Immature natural killer cell (primary cell): ENCODE measurements at regions not wholly inside any gene's neighbourhood (a gene's known extent, or its start where the extent isn't known, plus 50 kb on each side); places are given as distances from the start of the nearest gene placed in this dataset.

Source experiments
- DNase-seq, 3 donors: peaks; one replicate each; pipeline ENCODE4 v3.0.0; 2022; ENCODE audit warnings: mixed read lengths in 1 of 3
- H3K27ac Mint-ChIP-seq, 6 donors: one replicate each; pipeline ENCODE4 v1.8.0; 2020; ENCODE audit warnings: mixed read lengths in 6 of 6, mild to moderate bottlenecking in 5 of 6, inconsistent platforms in 4 of 6, moderate library complexity in 3 of 6
- H3K27me3 Mint-ChIP-seq, 3 donors: one replicate each; pipeline ENCODE4 v1.8.0; 2020 to 2021; ENCODE audit warnings: low read depth in 3 of 3, mild to moderate bottlenecking in 3 of 3, mixed read lengths in 3 of 3, moderate library complexity in 3 of 3, inconsistent platforms in 1 of 3
- H3K36me3 Mint-ChIP-seq, 3 donors: one replicate each; pipeline ENCODE4 v1.8.0; 2020; ENCODE audit warnings: mixed read lengths in 3 of 3, inconsistent platforms in 2 of 3, mild to moderate bottlenecking in 2 of 3
- H3K4me1 Mint-ChIP-seq, 2 donors: one replicate each; pipeline ENCODE4 v1.8.0; 2020; ENCODE audit warnings: inconsistent platforms in 2 of 2, mild to moderate bottlenecking in 2 of 2, mixed read lengths in 2 of 2, moderate library complexity in 1 of 2
- H3K4me3 Mint-ChIP-seq, 5 donors: one replicate each; pipeline ENCODE4 v1.8.0; 2020; ENCODE audit warnings: mild to moderate bottlenecking in 5 of 5, mixed read lengths in 5 of 5, inconsistent platforms in 3 of 5, moderate library complexity in 3 of 5
- H3K9me3 Mint-ChIP-seq, 6 donors: one replicate each; pipeline ENCODE4 v1.8.0; 2020; ENCODE audit warnings: mild to moderate bottlenecking in 6 of 6, mixed read lengths in 6 of 6, inconsistent platforms in 4 of 6, moderate library complexity in 3 of 6

- H3K4me1 Mint-ChIP-seq: no peaks in the 10 kb centered on the region
- no peak overlapping the region for H3K4me3 Mint-ChIP-seq
- no peaks in the 10 kb centered on the region for H3K9me3 Mint-ChIP-seq
- no peak for DNase-seq
- peaks cover 3 to 4% (median 4%) of the 10 kb centered on the region in 3 donors for H3K27me3 Mint-ChIP-seq
- H3K36me3 Mint-ChIP-seq: no peaks in the 10 kb centered on the region
- no peak overlapping the region for H3K27ac Mint-ChIP-seq
Measured at GRCh38 chr12:125353871-125354270, 288.6 kb downstream of the AACS start.

- Mint-ChIP-seq H3K27ac (no peak overlapping the region), H3K4me1 (no peaks in the 10 kb centered on the region), H3K36me3 (no peaks in the 10 kb centered on the region), H3K27me3 (peaks cover 0 to 4% (median 0%) of the 10 kb centered on the region in 3 donors), H3K9me3 (no peaks in the 10 kb centered on the region), H3K4me3 (no peak overlapping the region)
- DNase-seq: no peak
Measured at GRCh38 chr12:125355614-125356013, 290.4 kb downstream of the AACS start.

DNA sequence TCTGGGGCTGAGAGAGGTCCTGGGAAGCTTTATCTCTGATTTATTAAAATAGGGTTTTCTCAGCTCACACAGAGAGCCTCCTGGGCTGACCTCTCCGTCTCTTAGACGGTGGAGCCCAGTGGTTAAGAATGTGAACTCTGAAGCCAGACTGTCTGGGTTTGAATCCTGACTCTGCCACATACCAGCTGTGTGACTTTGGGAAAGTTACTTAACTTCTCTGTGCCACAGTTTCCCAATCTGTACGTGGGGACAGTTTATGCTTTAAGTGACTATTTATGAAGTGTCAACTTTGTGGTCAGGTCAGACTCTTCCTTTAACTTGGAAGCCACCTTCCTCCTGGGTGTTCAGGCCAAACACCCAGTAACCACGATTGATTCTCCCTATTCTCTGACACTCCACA is 290.9 kb downstream of the AACS start:
- Mint-ChIP-seq H3K27ac (no peak overlapping the region), H3K27me3 (peaks cover 0 to 4% (median 0%) of the 10 kb centered on the region in 3 donors), H3K4me3 (no peak overlapping the region), H3K9me3 (no peaks in the 10 kb centered on the region), H3K36me3 (no peaks in the 10 kb centered on the region), H3K4me1 (no peaks in the 10 kb centered on the region)
- no peak for DNase-seq

DNA sequence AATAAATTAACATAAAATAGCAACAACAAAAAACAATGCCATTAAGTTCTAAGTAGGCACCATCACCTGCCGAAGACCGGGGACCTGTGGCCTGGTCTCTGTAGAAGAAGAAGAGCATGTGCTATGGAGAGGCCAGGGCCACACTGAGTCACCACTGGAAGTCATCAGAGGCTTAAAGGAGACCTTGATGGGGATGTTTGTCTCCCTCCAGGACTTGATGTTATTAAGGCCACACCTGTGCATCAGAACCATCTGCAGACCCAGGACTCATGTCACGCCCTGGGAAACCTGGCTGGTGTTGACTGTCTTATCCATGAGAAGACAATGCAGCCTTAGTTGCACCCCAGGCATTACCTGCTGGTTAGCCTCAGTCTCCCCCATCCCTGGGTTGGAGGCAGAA is 292.3 kb downstream of the AACS start:
- Mint-ChIP-seq H3K27me3 (peaks cover 0 to 6% (median 3%) of the 10 kb centered on the region in 3 donors), H3K9me3 (no peaks in the 10 kb centered on the region), H3K36me3 (no peaks in the 10 kb centered on the region), H3K27ac (no peak overlapping the region), H3K4me1 (no peaks in the 10 kb centered on the region), H3K4me3 (no peak overlapping the region)
- DNase-seq: no peak

GRCh38 chr12:125360540-125360939 is 295.3 kb downstream of the AACS start:
- Mint-ChIP-seq H3K4me3 (no peak overlapping the region), H3K27me3 (peaks cover 2 to 3% (median 3%) of the 10 kb centered on the region in 3 donors), H3K36me3 (no peaks in the 10 kb centered on the region), H3K27ac (no peak overlapping the region), H3K9me3 (no peaks in the 10 kb centered on the region), H3K4me1 (no peaks in the 10 kb centered on the region)
- no peak for DNase-seq

GRCh38 chr12:125371033-125371432 is 305.8 kb downstream of the AACS start:
- DNase-seq: no peak
- Mint-ChIP-seq H3K27me3 (peaks cover 2 to 18% (median 6%) of the 10 kb centered on the region in 3 donors), H3K9me3 (no peaks in the 10 kb centered on the region), H3K27ac (no peak overlapping the region), H3K4me3 (no peak overlapping the region), H3K36me3 (no peaks in the 10 kb centered on the region), H3K4me1 (no peaks in the 10 kb centered on the region)

GRCh38 chr12:125372085-125372484 is 306.9 kb downstream of the AACS start:
- Mint-ChIP-seq H3K4me3 (no peak overlapping the region), H3K9me3 (no peaks in the 10 kb centered on the region), H3K27ac (no peak overlapping the region), H3K36me3 (no peaks in the 10 kb centered on the region), H3K27me3 (peaks cover 2 to 19% (median 6%) of the 10 kb centered on the region in 3 donors), H3K4me1 (no peaks in the 10 kb centered on the region)
- no peak for DNase-seq

DNA sequence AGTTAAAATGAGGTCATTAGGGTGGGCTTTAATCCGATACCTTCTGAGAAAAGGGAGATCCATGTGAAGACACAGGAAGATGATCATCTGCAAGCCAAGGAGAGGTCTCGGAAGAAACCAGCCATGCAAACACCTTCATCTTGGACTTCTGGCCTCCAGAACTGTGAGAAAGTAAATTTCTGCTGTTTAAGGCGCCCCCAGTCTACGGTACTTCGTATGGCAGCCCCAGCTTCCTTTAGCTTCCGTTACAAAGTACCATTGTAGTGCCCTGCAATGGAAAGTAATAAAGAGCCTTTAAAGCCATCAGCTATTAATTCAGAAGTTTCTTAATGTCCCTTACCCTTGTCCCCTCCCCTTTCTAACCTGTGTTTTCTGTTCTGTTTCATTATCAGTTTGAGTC is 308.1 kb downstream of the AACS start:
- DNase-seq: no peak
- no peaks in the 10 kb centered on the region for H3K36me3 Mint-ChIP-seq
- H3K9me3 Mint-ChIP-seq: no peaks in the 10 kb centered on the region
- no peaks in the 10 kb centered on the region for H3K4me1 Mint-ChIP-seq
- H3K4me3 Mint-ChIP-seq: no peak overlapping the region
- H3K27me3 Mint-ChIP-seq: peaks cover 2 to 19% (median 8%) of the 10 kb centered on the region in 3 donors
- H3K27ac Mint-ChIP-seq: no peak overlapping the region

DNA sequence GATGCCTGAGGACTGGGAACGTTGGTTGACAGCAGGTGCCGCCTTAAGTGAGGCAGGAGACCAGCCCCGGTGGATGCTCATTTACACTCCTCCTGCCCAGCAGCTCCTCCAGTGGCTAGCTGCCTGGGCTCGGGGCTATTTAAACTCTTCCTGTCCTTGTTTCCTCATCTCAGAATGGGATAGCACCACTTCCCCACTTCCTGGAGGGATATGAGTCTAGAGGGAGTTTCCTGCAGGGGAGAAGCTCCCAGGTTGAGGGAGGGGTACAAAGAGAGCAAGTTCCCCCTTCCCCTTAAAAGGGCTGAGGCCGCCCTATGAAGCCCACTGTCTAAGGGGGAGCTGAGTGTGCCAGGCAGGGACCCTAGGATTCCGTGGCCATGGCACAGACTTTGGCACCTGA is 311.2 kb downstream of the AACS start:
- Mint-ChIP-seq H3K4me3 (no peak overlapping the region), H3K27me3 (peaks cover 3 to 18% (median 4%) of the 10 kb centered on the region in 3 donors), H3K9me3 (peaks cover 0 to 4% (median 0%) of the 10 kb centered on the region in 6 donors), H3K36me3 (no peaks in the 10 kb centered on the region), H3K27ac (no peak overlapping the region), H3K4me1 (no peaks in the 10 kb centered on the region)
- DNase-seq: no peak

GRCh38 chr12:125377093-125377492 is 311.9 kb downstream of the AACS start:
- H3K4me3 Mint-ChIP-seq: no peak overlapping the region
- peaks cover 0 to 4% (median 0%) of the 10 kb centered on the region in 6 donors for H3K9me3 Mint-ChIP-seq
- DNase-seq: no peak
- no peaks in the 10 kb centered on the region for H3K4me1 Mint-ChIP-seq
- peaks cover 3 to 18% (median 4%) of the 10 kb centered on the region in 3 donors for H3K27me3 Mint-ChIP-seq
- no peak overlapping the region for H3K27ac Mint-ChIP-seq
- H3K36me3 Mint-ChIP-seq: no peaks in the 10 kb centered on the region

DNA sequence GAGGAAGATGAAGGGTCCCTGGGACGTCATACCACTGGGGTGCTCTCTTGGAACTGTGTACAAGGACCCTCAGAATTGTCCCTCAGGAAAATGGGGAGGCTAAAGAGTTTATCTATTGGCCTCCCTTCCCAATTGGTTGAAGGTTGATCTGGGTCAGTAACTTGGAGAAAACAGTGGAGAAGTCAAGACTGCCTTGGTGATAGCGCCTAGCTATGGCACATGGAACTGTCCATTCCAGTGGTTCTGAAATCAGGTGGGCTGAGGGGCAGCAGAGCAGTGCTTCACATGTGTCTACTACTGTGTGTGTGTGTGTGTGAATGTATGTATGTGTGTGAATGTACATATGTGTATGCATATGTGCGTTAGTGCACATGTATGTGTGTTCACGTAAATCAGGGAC is 316.1 kb downstream of the AACS start:
- H3K27ac Mint-ChIP-seq: no peak overlapping the region
- H3K36me3 Mint-ChIP-seq: no peaks in the 10 kb centered on the region
- peaks cover 4 to 5% (median 5%) of the 10 kb centered on the region in 3 donors for H3K27me3 Mint-ChIP-seq
- H3K4me1 Mint-ChIP-seq: no peaks in the 10 kb centered on the region
- H3K9me3 Mint-ChIP-seq: peaks cover 0 to 4% (median 0%) of the 10 kb centered on the region in 6 donors
- no peak for DNase-seq
- H3K4me3 Mint-ChIP-seq: no peak overlapping the region

GRCh38 chr12:125382926-125383325 is 317.7 kb downstream of the AACS start:
- Mint-ChIP-seq H3K27ac (no peak overlapping the region), H3K4me1 (no peaks in the 10 kb centered on the region), H3K4me3 (no peak overlapping the region), H3K36me3 (no peaks in the 10 kb centered on the region), H3K9me3 (peaks cover 0 to 4% (median 0%) of the 10 kb centered on the region in 6 donors), H3K27me3 (peaks cover 2 to 4% (median 4%) of the 10 kb centered on the region in 3 donors)
- no peak for DNase-seq

- Mint-ChIP-seq H3K4me1 (no peaks in the 10 kb centered on the region), H3K27me3 (peaks cover 1 to 4% (median 2%) of the 10 kb centered on the region in 3 donors), H3K4me3 (no peak overlapping the region), H3K36me3 (no peaks in the 10 kb centered on the region), H3K9me3 (no peaks in the 10 kb centered on the region), H3K27ac (no peak overlapping the region)
- no peak for DNase-seq
Measured at GRCh38 chr12:125386652-125387051, 321.4 kb downstream of the AACS start.

- no peak for DNase-seq
- Mint-ChIP-seq H3K27ac (no peak overlapping the region), H3K9me3 (no peaks in the 10 kb centered on the region), H3K4me1 (no peaks in the 10 kb centered on the region), H3K4me3 (no peak overlapping the region), H3K36me3 (no peaks in the 10 kb centered on the region), H3K27me3 (peaks cover 1 to 4% (median 2%) of the 10 kb centered on the region in 3 donors)
Measured at GRCh38 chr12:125387206-125387605, 322.0 kb downstream of the AACS start.

DNA sequence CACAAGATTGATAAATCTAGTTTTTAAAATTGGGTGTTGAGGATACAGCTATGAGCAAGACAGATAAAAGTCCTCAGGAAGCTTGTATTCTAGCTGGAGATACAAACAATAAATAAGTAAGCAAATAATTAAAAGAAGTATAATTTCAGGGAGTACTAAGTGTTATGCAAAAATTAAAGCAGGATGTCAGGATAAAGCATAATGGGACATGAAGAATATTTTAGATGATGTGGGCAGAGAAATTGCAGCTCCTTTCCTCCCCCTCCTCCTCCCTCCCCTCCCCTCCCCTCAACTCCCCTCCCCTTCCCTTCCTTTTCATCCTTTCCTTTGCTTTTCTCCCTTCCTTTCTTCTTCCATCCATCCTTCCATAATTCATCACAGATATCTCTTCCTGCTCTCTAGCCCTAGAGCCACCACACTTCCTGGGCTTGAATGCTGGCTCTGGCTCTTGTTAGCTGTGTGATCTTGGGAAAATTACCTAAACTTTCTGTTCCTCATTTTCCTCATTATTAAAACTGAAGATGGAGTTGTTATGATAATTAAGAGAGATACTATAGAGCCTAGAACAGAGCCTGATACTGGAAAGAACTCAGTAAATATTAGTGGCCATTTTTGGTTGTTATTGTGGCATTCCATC is 323.9 kb downstream of the AACS start:
- Mint-ChIP-seq H3K4me1 (no peaks in the 10 kb centered on the region), H3K36me3 (no peaks in the 10 kb centered on the region), H3K4me3 (no peak overlapping the region), H3K27ac (no peak overlapping the region), H3K9me3 (no peaks in the 10 kb centered on the region), H3K27me3 (peaks cover 1 to 4% (median 3%) of the 10 kb centered on the region in 3 donors)
- DNase-seq: no peak
